Inflammatory macrophage treated with lipopolysaccharide for 4 hours (primary cell): ENCODE measurements at regions not wholly inside any gene's neighbourhood (a gene's known extent, or its start where the extent isn't known, plus 50 kb on each side); places are given as distances from the start of the nearest gene placed in this dataset.
"Not testable (repeated sequence)": the region's sequence is repeated elsewhere in the genome, so short reads cannot be mapped to it uniquely, and the experiment has no call there.

Experiments used
- DNase-seq: peaks from one replicate; pipeline ENCODE4 v3.0.0-alpha.2; 2020

- no peak for DNase-seq
Observed at GRCh38 chr3:95200384-95200783, 1137.5 kb downstream of the NSUN3 start.

DNA sequence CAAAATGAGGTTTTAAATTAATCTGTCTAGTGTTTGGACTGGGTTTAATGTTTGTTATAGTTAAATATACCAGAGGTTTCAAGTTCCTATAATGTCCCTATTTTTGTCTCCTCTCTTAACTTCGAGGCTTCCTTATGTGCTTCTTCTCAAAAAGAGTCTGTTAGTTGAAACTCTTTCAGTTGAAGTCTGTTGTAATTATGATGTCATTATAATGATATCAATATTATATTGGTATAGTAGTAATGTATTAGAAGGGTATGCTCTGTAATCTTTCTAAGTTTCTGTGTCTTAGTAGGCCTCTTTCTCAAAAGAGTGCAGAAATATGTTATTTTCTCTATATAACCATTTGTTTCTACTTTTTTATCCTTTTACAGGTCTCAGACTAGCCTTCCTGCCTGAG is 1148.0 kb downstream of the NSUN3 start:
- no peak for DNase-seq

DNA sequence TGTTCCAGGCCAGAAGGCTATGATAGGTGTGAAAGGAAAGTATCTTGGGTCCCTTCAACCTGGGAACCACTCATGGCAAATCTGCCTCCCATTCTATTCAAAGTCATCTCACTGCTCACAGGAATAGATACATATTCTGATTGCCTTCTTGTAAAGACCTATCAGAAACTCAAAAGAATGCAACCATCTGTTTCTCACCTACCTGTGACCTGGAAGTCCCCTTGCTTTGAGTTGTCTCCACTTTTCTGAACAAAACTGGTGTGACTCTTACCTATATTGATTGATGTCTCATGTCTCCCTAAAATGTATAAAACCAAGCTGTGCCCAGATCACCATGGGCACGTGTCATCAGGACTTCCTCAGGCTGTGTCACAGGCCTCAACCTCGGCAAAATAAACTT is 1149.3 kb downstream of the NSUN3 start:
- no peak for DNase-seq

DNA sequence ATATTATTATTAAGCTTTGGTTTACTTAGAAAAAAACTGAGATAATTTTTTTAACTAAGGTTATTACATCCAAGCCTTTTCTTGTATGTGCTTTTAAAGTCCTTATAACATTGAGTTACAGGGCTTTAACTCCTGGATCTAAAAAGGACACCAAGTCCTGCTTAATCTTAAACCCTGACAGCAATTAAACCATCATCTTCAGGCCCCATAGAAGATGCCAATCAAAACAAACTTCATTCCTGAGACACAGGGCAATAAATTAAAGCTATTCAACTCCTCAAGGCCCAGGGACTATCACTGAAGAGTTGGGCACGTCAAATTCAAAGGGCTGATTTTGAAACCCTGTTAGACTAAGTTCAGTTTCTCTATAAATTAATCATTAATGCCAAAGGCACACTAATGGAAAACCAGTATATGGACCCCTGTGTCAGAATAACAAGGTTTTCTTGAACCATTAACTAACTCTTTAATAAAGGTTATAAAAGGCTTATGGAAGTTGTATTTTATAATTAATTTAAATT is 1152.6 kb downstream of the NSUN3 start:
- DNase-seq, result no peak

DNA sequence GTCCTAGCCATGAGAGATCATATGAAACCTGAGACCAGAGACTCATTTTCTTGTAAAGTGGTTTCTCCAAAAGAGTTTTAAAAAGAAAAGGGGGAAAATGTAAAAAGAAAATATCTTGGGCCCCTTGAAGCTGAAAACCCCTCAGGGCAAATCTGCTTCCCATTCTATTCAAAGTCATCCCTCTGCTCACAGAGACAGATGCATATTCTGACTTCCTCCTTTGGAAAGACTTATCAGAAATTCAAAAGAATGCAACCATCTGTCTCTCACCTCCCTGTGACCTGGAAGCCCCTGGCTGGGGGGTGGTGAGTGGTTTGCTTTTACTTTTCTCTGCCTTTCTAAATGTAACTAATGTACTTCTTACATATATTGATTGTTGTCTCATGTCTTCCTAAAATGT is 1154.8 kb downstream of the NSUN3 start:
- DNase-seq, result no peak

DNA sequence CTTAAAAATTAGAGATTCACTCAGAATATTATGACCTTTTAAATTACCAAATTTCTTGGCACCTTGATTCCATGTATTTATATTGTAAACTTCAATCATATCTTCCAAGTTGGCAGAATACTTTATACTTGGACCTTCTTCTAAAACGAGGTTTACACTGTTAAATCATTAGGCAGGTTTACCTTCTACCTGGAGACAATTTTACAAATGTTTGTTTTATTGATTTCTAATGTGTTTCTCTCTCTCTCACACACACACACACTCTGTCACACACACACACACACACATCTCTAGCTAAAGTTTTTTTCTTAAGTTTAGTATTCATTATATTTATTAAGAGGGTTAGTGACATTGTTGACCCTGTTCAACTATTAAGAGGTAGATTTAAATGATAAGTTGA is 1155.6 kb downstream of the NSUN3 start:
- DNase-seq, result no peak

- DNase-seq, result no peak
Observed at GRCh38 chr3:95226437-95226836, 1163.6 kb downstream of the NSUN3 start.

GRCh38 chr3:95227092-95227491 is 1164.2 kb downstream of the NSUN3 start:
- no peak for DNase-seq

GRCh38 chr3:95228416-95228815 is 1165.6 kb downstream of the NSUN3 start:
- no peak for DNase-seq

GRCh38 chr3:95235916-95236315 is 1173.1 kb downstream of the NSUN3 start:
- DNase-seq, result no peak

GRCh38 chr3:95237783-95238182 is 1174.9 kb downstream of the NSUN3 start:
- no peak for DNase-seq

- DNase-seq, result no peak
Observed at GRCh38 chr3:95240395-95240794, 1177.5 kb downstream of the NSUN3 start.

DNA sequence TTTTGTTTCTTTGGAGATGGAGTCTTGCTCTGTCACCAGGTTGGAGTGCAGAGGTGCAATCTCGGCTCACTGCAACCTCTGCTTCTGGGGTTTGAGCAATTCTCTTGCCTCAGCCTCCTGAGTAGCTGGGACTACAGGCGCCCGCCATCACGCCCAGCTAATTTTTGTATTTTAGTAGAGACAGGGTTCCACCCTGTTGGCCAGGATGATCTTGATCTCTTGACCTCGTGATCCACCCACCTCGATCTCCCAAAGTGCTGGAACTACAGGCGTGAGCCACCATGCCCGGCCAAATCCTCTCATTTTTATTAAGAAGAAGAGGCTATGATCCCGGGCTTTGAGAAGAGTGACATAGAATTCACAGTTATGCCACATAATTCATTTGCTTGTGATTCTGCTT is 1178.4 kb downstream of the NSUN3 start:
- DNase-seq, result not testable (repeated sequence)

DNA sequence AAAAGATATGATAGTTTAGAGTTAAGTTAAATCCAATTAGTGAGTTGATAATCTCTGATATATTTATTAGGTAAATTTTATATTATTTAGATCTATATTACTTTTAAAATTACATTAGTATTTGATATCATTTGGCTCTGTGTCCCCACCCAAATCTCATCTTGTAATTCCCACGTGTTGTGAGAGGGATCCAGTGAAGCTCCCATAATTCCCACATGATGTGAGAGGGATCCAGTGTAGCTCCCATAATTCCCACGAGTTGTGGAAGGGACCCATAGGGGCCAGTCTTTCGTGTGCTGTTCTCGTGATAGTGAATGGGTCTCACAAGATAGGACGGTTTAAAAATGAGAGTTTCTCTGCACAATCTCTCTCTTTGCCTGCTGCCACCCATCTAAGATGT is 1183.6 kb downstream of the NSUN3 start:
- DNase-seq, result no peak

DNA sequence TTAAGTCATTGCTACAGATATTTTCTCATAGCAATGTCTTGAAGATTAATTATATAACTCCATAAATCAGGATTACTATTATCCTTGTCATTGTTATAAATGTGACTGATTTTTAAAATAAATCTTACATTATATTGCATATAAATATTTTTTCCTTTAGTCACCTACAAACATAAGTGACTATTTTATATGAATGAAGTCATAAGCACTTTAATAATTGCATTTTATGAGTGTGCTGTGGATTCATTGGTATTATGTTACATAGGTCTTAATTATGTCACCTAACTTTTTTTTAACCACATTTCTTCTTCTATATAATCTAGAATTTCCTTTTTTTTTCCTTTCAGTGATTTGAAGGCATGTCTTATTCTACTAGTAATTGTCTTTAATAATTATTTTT is 1191.2 kb downstream of the NSUN3 start:
- no peak for DNase-seq

- DNase-seq, result no peak
Observed at GRCh38 chr3:95254758-95255157, 1191.9 kb downstream of the NSUN3 start.

GRCh38 chr3:95265129-95265528 is 1202.3 kb downstream of the NSUN3 start:
- no peak for DNase-seq

GRCh38 chr3:95271395-95271794 is 1208.5 kb downstream of the NSUN3 start:
- DNase-seq, result no peak

DNA sequence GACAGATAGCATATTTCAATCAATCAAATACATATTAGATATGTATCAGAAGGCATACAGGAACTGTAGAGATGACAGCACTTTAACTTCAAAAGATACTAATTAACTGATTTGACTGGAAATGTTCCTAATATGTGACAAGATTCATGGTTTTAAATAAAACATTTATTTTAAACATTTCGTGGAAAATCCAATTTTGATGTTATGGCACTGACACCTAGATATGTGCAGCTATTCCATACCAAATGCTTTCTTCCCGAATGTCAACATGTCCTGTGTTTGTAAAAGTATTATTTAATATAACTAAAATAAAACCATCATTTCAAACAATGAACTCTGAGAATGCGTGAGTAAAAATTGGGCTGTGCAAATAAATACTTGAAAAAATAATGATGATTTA is 1209.3 kb downstream of the NSUN3 start:
- no peak for DNase-seq

DNA sequence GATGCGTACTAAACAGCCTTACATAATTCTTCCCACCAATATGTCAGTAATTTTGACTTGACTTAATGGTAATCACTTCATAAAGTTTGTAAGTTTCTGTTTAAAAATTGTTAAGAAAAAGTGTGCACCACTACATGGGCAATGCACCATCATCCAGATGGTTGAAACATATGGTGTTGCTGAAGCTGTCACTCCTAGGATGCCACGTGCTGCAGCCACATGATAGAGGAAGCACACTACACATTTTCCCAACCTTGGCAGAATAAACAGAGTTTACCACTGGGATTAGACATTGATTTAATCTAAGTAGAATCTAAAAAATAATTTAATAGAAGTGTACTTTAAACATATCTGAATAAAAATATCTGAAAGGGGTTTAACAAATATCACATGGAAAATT is 1209.9 kb downstream of the NSUN3 start:
- DNase-seq, result no peak

- DNase-seq, result no peak
Observed at GRCh38 chr3:95277613-95278012, 1214.8 kb downstream of the NSUN3 start.

- no peak for DNase-seq
Observed at GRCh38 chr3:95280711-95281352, 1218.0 kb downstream of the NSUN3 start.

DNA sequence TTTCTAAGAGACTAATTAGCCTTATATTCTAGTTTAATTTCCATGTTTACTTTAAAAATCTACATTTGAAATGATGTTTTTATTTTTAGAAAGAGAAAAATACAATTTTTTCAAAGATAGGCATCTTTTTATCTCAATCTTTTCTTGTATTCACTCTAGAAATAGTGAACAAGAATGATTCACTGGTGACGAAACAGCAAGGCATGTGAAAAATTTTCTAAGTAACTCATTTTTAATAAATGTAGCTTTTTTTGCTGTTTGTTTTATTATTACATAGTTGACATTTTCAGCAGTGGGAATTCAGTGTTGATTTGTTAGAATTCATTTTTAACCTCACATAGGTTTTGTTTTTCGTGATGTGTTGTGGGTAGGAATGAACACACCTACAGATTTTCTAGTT is 1226.4 kb downstream of the NSUN3 start:
- no peak for DNase-seq

GRCh38 chr3:95297581-95297980 is 1234.7 kb downstream of the NSUN3 start:
- no peak for DNase-seq

DNA sequence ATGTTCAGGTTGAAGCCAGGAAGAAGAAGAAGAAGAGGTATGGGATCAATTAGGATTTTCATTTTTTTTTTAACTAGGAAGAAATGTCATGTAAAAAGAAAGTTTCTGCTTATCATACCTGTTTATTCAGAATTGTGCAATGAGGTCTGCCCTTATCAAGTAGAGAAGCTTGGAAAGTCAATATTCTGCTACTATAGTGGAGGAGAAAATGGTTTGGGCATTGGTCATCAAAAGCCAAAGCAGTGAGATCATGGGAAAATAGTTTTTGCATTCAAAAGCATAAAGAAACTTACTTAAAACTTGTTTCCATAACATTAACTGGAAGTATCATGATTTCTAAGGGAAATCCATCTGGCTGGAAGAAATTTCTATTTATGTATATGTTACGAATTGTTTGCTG is 1239.2 kb downstream of the NSUN3 start:
- no peak for DNase-seq
